ENCODE measurements at regions not wholly inside any gene's neighbourhood (a gene's known extent, or its start where the extent isn't known, plus 50 kb on each side); places are given as distances from the start of the nearest gene placed in this dataset.

- DNase-seq = no peak
Measured at GRCh38 chr4:138964716-138965426, 50.7 kb upstream of the NOCT start.

GRCh38 chr4:138963412-138963811 is 52.2 kb upstream of the NOCT start:
- DNase-seq = no peak

- DNase-seq = no peak
Measured at GRCh38 chr4:138961664-138962063, 53.9 kb upstream of the NOCT start.

- DNase-seq = no peak
Measured at GRCh38 chr4:138961129-138961528, 54.5 kb upstream of the NOCT start.

- no peak for DNase-seq
Measured at GRCh38 chr4:138960175-138960710, 55.3 kb upstream of the NOCT start.

- DNase-seq = no peak
Measured at GRCh38 chr4:138959097-138959815, 56.3 kb upstream of the NOCT start.

GRCh38 chr4:138958519-138958918 is 57.1 kb upstream of the NOCT start:
- DNase-seq = no peak

- no peak for DNase-seq
Measured at GRCh38 chr4:138957302-138957701, 58.3 kb upstream of the NOCT start.

GRCh38 chr4:138954428-138954827 is 61.2 kb upstream of the NOCT start:
- no peak for DNase-seq

GRCh38 chr4:138953961-138954371 is 61.6 kb upstream of the NOCT start:
- no peak for DNase-seq

GRCh38 chr4:138952411-138952810 is 63.2 kb upstream of the NOCT start:
- DNase-seq = peak; percentile 12 to 20

GRCh38 chr4:138951764-138952163 is 63.8 kb upstream of the NOCT start:
- DNase-seq = no peak

GRCh38 chr4:138949866-138950265 is 65.7 kb upstream of the NOCT start:
- no peak for DNase-seq

- DNase-seq = no peak
Measured at GRCh38 chr4:138948918-138949317, 66.7 kb upstream of the NOCT start.

- no peak for DNase-seq
Measured at GRCh38 chr4:138946306-138946705, 69.3 kb upstream of the NOCT start.

- DNase-seq = no peak
Measured at GRCh38 chr4:138945840-138946239, 69.7 kb upstream of the NOCT start.

- DNase-seq = no peak
Measured at GRCh38 chr4:138945401-138945800, 70.2 kb upstream of the NOCT start.

- DNase-seq = no peak
Measured at GRCh38 chr4:138943893-138944292, 71.7 kb upstream of the NOCT start.

- DNase-seq = no peak
Measured at GRCh38 chr4:138941037-138941436, 74.5 kb upstream of the NOCT start.

- no peak for DNase-seq
Measured at GRCh38 chr4:138939960-138940359, 75.6 kb upstream of the NOCT start.

- no peak for DNase-seq
Measured at GRCh38 chr4:138938366-138938690, 77.3 kb upstream of the NOCT start.

GRCh38 chr4:138935135-138935807 is 80.3 kb upstream of the NOCT start:
- no peak for DNase-seq

- no peak for DNase-seq
Measured at GRCh38 chr4:138927072-138927471, 88.5 kb upstream of the NOCT start.

GRCh38 chr4:138925495-138925894 is 90.1 kb upstream of the NOCT start:
- no peak for DNase-seq

Measured in stimulated activated CD4-positive, alpha-beta T cell treated with anti-CD3 and anti-CD28 coated beads, Interleukin-2, amount 100 ng/mL, for 24 hours (primary cell).